Retinal pigment epithelial cell (primary cell): ENCODE measurements at regions not wholly inside any gene's neighbourhood (a gene's known extent, or its start where the extent isn't known, plus 50 kb on each side); places are given as distances from the start of the nearest gene placed in this dataset.

Experiments
- DNase-seq: peaks from one replicate; pipeline ENCODE4 v3.0.0-alpha.2; 2010; ENCODE audit warnings: low read depth
- H3K4me3 ChIP-seq: 2 replicates; pipeline ENCODE4 v1.5.1; 2011; ENCODE audit warnings: mild to moderate bottlenecking, low read length, control low read depth, moderate library complexity
- CTCF ChIP-seq: conservative IDR thresholded peaks from 2 replicates; pipeline ENCODE4 v1.5.1; 2011; ENCODE audit warnings: low read depth, low read length, control low read depth, inconsistent platforms

GRCh38 chr6:4567141-4567540 lies 209.1 kb upstream of the CDYL start:
- no peak for TF ChIP-seq CTCF
- no peak for DNase-seq
- no peak overlapping the region for H3K4me3 ChIP-seq

GRCh38 chr6:4565301-4566250 lies 210.6 kb upstream of the CDYL start:
- no peak for TF ChIP-seq CTCF
- H3K4me3 ChIP-seq = no peak overlapping the region
- no peak for DNase-seq

- no peak overlapping the region for H3K4me3 ChIP-seq
- no peak for DNase-seq
- no peak for TF ChIP-seq CTCF
These were observed 211.4 kb upstream of the CDYL start for GRCh38 chr6:4564801-4565271.

- TF ChIP-seq CTCF = no peak
- DNase-seq = no peak
- H3K4me3 ChIP-seq = no peak overlapping the region
These were observed 212.3 kb upstream of the CDYL start for GRCh38 chr6:4563877-4564276.

- no peak overlapping the region for H3K4me3 ChIP-seq
- DNase-seq = no peak
- no peak for TF ChIP-seq CTCF
These were observed 213.0 kb upstream of the CDYL start for GRCh38 chr6:4563156-4563555.

GRCh38 chr6:4561773-4562400 lies 214.3 kb upstream of the CDYL start:
- no peak overlapping the region for H3K4me3 ChIP-seq
- DNase-seq = no peak
- TF ChIP-seq CTCF = no peak
